Immature natural killer cell (primary cell): ENCODE measurements at regions not wholly inside any gene's neighbourhood (a gene's known extent, or its start where the extent isn't known, plus 50 kb on each side); places are given as distances from the start of the nearest gene placed in this dataset.
"Not testable (repeated sequence)": the region's sequence is repeated elsewhere in the genome, so short reads cannot be mapped to it uniquely, and the experiment has no call there.

Experiments
- DNase-seq, 3 donors: peaks; one replicate each; pipeline ENCODE4 v3.0.0; 2022; ENCODE audit warnings: mixed read lengths in 1 of 3
- H3K27ac Mint-ChIP-seq, 6 donors: one replicate each; pipeline ENCODE4 v1.8.0; 2020; ENCODE audit warnings: mixed read lengths in 6 of 6, mild to moderate bottlenecking in 5 of 6, inconsistent platforms in 4 of 6, moderate library complexity in 3 of 6
- H3K27me3 Mint-ChIP-seq, 3 donors: one replicate each; pipeline ENCODE4 v1.8.0; 2020 to 2021; ENCODE audit warnings: low read depth in 3 of 3, mild to moderate bottlenecking in 3 of 3, mixed read lengths in 3 of 3, moderate library complexity in 3 of 3, inconsistent platforms in 1 of 3
- H3K36me3 Mint-ChIP-seq, 3 donors: one replicate each; pipeline ENCODE4 v1.8.0; 2020; ENCODE audit warnings: mixed read lengths in 3 of 3, inconsistent platforms in 2 of 3, mild to moderate bottlenecking in 2 of 3
- H3K4me1 Mint-ChIP-seq, 2 donors: one replicate each; pipeline ENCODE4 v1.8.0; 2020; ENCODE audit warnings: inconsistent platforms in 2 of 2, mild to moderate bottlenecking in 2 of 2, mixed read lengths in 2 of 2, moderate library complexity in 1 of 2
- H3K4me3 Mint-ChIP-seq, 5 donors: one replicate each; pipeline ENCODE4 v1.8.0; 2020; ENCODE audit warnings: mild to moderate bottlenecking in 5 of 5, mixed read lengths in 5 of 5, inconsistent platforms in 3 of 5, moderate library complexity in 3 of 5
- H3K9me3 Mint-ChIP-seq, 6 donors: one replicate each; pipeline ENCODE4 v1.8.0; 2020; ENCODE audit warnings: mild to moderate bottlenecking in 6 of 6, mixed read lengths in 6 of 6, inconsistent platforms in 4 of 6, moderate library complexity in 3 of 6

DNA sequence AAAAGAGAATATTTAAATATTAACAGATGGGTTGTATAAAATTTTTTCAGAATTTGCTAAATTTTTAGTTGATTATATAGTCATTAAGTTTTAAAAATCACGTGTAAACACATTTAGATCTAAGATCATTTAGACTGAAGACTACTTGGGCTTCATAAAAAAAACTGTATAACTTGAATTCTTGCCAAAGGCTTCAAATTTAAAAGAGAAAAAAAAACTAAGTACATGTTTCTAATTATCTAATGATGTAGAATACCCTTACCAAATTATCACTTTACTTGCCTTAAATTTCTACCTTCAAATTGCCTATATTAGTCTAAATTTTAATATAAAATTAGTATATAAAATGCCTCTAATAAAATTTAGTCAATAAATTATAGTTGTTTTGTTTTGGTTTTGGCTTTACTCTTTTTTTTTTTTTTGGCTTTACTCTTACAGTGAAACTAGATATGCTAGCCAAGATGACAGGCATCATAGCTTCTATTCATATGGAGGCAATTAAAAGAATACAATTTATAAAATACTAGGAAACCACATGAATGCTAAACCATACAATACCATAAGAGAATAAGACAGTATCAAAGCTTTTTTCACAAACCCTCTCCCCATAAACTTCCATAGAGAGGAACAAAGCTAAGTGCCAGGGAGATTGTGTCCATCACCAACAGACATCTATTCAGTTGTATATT is 183.1 kb upstream of the KCNMB2 start:
- Mint-ChIP-seq H3K4me3 (no peak overlapping the region), H3K27me3 (peaks cover 6 to 10% (median 8%) of the 10 kb centered on the region in 3 donors), H3K27ac (no peak overlapping the region), H3K4me1 (peaks cover 12 to 13% of the 10 kb centered on the region in 2 donors), H3K9me3 (peaks cover 0 to 3% (median 0%) of the 10 kb centered on the region in 6 donors), H3K36me3 (peaks cover 0 to 3% (median 0%) of the 10 kb centered on the region in 3 donors)
- no peak for DNase-seq

DNA sequence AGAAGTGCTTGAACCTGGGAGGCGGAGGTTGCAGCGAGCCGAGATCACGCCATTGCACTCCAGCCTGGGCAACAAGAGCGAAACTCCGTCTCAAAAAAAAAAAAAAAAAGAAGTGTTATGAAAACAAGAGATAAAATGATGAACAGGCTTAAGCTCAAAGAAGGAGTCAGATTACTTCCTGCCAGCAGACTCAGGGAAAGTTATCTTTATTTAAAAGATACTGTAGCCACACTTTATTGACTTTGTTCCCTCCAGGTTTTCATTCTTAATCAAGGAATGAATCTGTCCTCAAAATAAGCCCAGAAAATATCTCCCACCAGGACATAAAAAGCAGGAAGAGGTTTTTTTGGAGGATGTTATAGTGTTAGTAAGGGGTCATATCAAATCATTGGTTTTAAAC is 176.5 kb upstream of the KCNMB2 start:
- peaks cover 3 to 10% (median 3%) of the 10 kb centered on the region in 3 donors for H3K27me3 Mint-ChIP-seq
- H3K27ac Mint-ChIP-seq: no peak overlapping the region
- H3K4me3 Mint-ChIP-seq: no peak overlapping the region
- H3K36me3 Mint-ChIP-seq: peaks cover 0 to 10% (median 9%) of the 10 kb centered on the region in 3 donors
- H3K9me3 Mint-ChIP-seq: peaks cover 6 to 20% (median 14%) of the 10 kb centered on the region in 6 donors
- no peaks in the 10 kb centered on the region for H3K4me1 Mint-ChIP-seq
- DNase-seq: no peak

DNA sequence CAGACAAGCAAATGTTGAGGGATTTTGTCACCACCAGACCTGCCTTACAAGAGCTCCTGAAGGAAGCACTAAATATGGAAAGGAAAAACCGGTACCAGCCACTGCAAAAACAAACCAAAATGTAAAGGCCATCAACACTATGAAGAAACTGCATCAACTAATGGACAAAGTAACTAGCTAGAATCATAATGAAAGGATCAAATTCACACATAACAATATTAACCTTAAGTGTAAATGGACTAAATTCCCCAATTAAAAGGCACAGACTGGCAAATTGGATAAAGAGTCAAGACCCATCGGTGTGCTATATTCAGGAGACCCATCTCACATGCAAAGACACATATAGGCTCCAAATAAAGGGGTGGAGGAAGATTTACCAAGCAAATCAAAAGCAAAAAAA is 173.2 kb upstream of the KCNMB2 start:
- not testable (repeated sequence) for H3K4me3 Mint-ChIP-seq

DNA sequence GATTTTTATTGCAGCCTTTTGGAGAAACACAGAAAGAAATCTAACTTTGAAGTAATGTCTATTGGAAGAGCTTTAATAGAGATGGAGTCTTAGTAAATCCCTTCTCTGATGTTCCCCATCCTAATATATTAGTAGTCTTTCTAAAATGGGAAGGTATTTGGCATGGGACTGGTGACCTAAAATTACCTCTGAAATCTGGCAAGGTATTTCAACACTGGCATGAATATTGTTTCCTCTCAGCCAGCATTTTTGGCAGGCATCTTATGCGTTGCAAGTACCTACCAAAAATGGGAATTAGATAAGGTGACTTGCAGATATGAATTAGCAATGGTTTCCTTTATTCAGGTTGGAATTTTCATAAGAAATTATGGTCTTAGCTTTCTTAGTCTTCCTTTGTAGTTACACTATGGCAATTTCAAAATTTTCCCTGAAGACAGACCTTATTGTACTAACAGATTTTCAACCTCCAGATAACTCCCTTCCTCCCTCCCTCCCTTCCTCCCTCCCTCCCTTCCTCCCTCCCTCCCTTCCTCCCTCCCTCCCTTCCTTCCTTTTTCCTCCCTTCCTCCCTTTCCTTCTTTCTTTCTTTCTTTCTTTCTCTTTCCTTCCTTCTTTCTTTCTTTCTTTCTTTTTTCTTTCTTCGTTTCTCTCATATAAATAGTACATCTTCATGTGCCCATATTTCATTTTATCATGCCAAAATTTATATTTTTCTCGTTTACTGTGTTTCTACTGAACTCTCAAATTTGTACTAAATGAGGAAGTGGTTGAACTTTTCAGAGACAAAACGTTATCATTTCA is 168.2 kb upstream of the KCNMB2 start:
- no peaks in the 10 kb centered on the region for H3K4me1 Mint-ChIP-seq
- H3K4me3 Mint-ChIP-seq: no peak overlapping the region
- peaks cover under 1 to 14% (median 11%) of the 10 kb centered on the region in 6 donors for H3K9me3 Mint-ChIP-seq
- DNase-seq: no peak
- H3K27ac Mint-ChIP-seq: no peak overlapping the region
- H3K27me3 Mint-ChIP-seq: peaks cover 3 to 13% (median 3%) of the 10 kb centered on the region in 3 donors
- H3K36me3 Mint-ChIP-seq: peaks cover 0 to 10% (median 3%) of the 10 kb centered on the region in 3 donors

More for the DNA sequence above, 173.2 kb upstream of the KCNMB2 start:
- not testable (repeated sequence) for H3K27me3 Mint-ChIP-seq, H3K4me1 Mint-ChIP-seq, H3K36me3 Mint-ChIP-seq, DNase-seq, H3K27ac Mint-ChIP-seq
- peaks cover 6 to 20% (median 16%) of the 10 kb centered on the region in 6 donors for H3K9me3 Mint-ChIP-seq

DNA sequence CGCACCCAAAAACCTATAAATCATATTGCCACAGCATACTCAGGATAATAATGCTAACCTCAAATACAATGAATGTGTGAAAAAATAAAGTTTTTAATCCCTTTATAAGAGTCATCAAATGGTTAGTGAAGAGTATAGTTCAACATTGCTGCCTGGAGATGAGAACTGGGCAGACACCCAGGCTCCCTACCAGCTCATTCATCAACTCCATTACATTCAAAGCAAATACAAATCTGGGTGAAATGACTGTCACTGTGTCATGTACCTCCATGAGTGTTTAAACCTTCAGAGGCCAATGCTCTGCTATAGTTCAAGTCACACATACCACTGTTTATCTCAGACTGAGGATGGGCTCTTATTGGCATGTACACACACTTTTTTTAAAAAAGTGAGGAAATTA is 167.2 kb upstream of the KCNMB2 start:
- Mint-ChIP-seq H3K4me1 (no peaks in the 10 kb centered on the region), H3K9me3 (peaks cover 0 to 5% (median 3%) of the 10 kb centered on the region in 6 donors), H3K27me3 (peaks cover 6 to 10% (median 6%) of the 10 kb centered on the region in 3 donors), H3K27ac (no peak overlapping the region), H3K36me3 (peaks cover 0 to 4% (median 0%) of the 10 kb centered on the region in 3 donors), H3K4me3 (no peak overlapping the region)
- DNase-seq: no peak

DNA sequence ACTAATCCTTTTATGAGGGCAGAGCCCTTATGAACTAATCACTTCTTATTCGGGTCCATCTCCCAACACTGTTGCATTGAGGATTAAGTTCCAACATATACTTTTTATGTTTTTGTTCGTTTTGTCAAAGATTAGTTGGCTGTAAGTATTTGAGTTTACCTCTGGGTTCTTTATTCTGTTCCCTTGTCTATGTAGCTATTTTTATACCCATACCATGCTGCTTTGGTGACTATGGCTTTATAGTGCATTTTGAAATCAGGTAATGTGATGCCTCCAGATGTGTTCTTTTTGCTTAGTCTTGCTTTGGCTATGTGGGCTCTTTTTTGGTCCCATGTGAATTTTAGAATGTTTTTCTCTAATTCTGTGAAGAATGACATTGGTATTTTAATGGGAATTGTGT is 166.4 kb upstream of the KCNMB2 start:
- no peaks in the 10 kb centered on the region for H3K4me1 Mint-ChIP-seq
- no peak overlapping the region for H3K4me3 Mint-ChIP-seq
- H3K27ac Mint-ChIP-seq: no peak overlapping the region
- DNase-seq: no peak
- H3K27me3 Mint-ChIP-seq: peaks cover 5 to 6% (median 5%) of the 10 kb centered on the region in 3 donors
- peaks cover 0 to 4% (median 0%) of the 10 kb centered on the region in 6 donors for H3K9me3 Mint-ChIP-seq
- no peaks in the 10 kb centered on the region for H3K36me3 Mint-ChIP-seq

DNA sequence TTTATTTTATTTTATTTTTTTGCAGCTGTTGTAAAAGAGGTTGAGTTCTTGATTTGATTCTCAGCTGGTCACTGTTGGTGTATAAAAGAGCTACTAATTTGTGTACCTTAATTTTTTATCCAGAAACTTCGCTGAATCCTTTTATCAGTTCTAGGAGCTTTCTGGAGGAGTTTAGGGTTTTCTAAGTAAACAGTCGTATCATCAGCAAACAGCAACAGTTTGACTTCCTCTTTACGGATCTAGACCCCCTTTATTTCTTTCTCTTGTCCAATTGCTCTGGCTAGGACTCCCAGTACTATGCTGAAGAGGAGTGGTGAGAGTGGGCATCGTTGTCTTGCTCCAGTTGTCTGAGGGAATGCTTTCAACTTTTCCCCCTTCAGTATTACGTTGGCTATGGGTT is 165.8 kb upstream of the KCNMB2 start:
- Mint-ChIP-seq H3K27ac (no peak overlapping the region), H3K4me3 (no peak overlapping the region), H3K9me3 (peaks cover 0 to 3% (median 0%) of the 10 kb centered on the region in 6 donors), H3K36me3 (no peaks in the 10 kb centered on the region), H3K4me1 (no peaks in the 10 kb centered on the region), H3K27me3 (peaks cover 2 to 6% (median 3%) of the 10 kb centered on the region in 3 donors)
- DNase-seq: no peak

DNA sequence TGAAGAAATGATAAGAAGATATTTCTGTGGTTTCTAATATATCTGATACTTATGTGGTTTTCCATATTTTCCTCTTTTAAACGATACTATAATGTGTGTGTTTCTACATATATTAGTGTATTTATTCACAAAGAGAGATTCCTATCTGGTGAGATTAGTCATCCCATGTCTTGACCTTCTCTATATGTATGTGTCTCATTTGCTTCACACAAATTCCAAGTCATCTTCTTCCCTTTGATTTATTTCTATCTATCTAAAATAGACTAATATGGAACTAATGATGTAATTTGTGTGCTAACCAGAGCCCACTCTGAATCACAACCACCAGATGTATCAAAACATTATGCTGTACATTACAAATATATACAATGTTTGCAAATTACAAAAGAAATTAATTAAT is 154.7 kb upstream of the KCNMB2 start:
- DNase-seq: no peak
- Mint-ChIP-seq H3K9me3 (no peaks in the 10 kb centered on the region), H3K27ac (no peak overlapping the region), H3K4me1 (no peaks in the 10 kb centered on the region), H3K27me3 (peaks cover 0 to 3% (median 2%) of the 10 kb centered on the region in 3 donors), H3K36me3 (no peaks in the 10 kb centered on the region), H3K4me3 (no peak overlapping the region)

DNA sequence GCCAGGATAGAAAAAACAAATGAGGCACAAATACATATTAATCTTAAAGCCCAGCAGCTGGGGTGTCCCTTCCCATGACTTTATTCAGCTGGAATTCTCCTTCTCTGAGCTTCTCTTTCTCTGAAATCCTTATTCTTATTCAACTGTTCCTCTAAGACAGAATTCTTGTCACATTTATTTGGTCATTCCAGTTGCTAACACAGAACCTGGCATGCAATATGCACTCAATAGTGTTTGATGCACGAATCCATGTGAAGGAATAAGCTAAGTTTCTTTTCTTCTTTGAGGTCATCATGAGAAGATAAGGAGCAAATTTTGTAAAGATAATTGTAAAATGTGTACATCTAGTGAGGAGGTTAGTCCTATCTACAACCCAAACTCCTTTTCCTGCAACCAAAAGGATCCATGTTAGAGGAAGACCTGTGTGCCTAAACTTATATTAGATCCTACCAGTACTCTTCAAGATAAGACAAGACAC is 154.2 kb upstream of the KCNMB2 start:
- Mint-ChIP-seq H3K27me3 (peaks cover 0 to 3% (median 3%) of the 10 kb centered on the region in 3 donors), H3K27ac (no peak overlapping the region), H3K9me3 (no peaks in the 10 kb centered on the region), H3K4me3 (no peak overlapping the region), H3K36me3 (no peaks in the 10 kb centered on the region), H3K4me1 (no peaks in the 10 kb centered on the region)
- no peak for DNase-seq

DNA sequence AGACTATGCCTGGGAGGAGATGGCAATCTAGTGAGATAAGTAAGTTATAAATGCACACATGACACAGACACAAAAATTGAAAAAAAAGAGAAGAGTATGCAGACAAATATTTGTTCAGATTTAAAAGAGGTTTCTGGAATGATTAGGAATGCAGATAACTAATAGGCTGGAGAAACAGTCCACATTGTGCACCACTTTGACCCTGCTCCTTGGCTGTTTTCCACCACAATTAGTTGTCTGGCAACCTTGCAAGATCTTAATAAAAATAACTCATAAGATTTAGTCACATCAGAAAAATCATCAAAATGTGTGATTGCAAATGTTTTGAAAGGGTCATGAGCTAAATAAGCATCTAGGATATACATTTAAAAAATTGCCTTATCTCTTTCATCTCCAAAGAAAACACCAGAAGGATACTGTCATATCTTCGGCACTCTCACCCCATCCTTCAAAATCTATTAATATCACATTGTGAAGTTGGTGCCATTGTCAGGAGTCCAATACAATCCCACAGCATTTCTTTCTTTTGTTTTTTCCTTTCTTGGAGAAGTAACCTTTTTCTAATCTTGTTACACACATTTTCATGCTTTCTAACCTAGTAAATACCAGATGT is 153.7 kb upstream of the KCNMB2 start:
- DNase-seq: no peak
- Mint-ChIP-seq H3K4me1 (no peaks in the 10 kb centered on the region), H3K9me3 (no peaks in the 10 kb centered on the region), H3K36me3 (no peaks in the 10 kb centered on the region), H3K27ac (no peak overlapping the region), H3K27me3 (peaks cover 0 to 3% (median 3%) of the 10 kb centered on the region in 3 donors), H3K4me3 (no peak overlapping the region)

DNA sequence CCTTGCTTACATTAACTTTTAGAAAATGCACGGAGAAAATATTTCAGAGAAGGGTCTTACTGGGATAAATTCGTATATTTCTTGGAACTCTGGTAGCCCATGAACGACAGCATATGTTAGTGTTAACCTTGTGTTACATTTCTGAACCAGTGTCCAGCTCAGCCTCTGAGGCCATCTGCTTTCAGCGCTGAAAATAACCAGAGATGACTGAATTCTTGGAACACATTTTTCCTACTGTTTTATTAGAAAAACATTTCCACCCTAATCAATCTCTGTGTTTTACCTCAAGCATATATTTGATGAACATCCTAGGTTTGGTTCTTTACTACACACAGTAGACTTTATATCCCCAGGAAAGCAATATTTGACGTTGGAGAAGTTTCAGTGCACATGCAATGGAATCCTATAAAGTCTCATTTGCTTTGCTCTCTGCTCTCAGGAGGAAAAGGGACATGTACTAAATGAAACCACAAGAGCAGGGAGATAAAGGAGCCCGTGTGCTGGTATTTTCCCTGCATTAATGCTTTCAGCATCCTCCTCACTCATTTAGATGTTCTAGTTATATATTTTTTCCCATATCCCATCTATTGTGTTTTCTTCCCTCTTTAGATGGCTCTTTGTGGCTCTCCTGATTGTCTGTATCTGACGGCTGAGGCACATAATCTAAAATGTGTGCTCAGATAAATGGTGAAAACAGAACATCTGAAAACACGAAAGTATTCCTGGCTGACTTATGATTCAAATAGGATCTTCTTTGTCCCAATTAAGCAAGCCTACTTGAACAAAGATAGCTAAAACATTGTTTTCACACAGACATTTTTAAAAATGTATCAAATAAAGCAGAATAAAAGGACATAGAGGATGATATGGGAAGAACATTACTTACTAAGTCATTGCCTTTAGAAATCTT is 151.7 kb upstream of the KCNMB2 start:
- Mint-ChIP-seq H3K27me3 (peaks cover 0 to 3% (median 2%) of the 10 kb centered on the region in 3 donors), H3K36me3 (no peaks in the 10 kb centered on the region), H3K4me3 (no peak overlapping the region), H3K9me3 (no peaks in the 10 kb centered on the region), H3K4me1 (no peaks in the 10 kb centered on the region), H3K27ac (no peak overlapping the region)
- DNase-seq: no peak

DNA sequence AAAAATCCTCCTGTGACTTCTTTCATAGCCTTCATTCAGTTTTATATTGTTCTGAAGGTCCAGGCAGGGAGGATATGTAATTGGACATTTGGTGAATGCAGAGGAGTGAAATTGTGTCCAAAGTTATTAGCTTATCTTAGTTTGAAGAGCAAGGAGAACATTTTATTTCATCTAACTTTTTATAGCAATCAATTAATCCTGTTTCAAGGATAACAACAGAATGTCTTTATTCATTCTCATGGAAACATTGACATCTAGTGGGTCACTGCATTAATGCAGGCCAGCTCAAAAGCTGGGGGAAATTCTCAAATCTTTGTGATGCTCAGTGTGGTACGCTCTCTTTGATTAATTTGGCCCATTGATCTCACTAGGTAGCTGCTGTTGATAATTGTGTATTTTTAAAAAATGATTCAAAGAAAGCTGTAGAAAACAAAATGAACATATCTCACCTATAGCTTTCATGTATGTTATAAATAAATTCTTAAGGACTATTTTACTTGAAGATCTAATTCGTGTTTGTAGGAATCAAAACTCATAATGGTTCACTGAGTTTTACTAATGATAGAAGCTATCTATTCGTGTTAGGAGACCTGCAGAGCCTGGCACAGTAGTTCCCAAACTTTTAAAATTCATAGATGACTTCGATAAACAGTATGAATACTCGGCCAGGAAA is 150.8 kb upstream of the KCNMB2 start:
- Mint-ChIP-seq H3K4me3 (no peak overlapping the region), H3K27me3 (peaks cover 0 to 3% (median 2%) of the 10 kb centered on the region in 3 donors), H3K36me3 (no peaks in the 10 kb centered on the region), H3K27ac (no peak overlapping the region), H3K9me3 (no peaks in the 10 kb centered on the region), H3K4me1 (no peaks in the 10 kb centered on the region)
- peak; percentile 13 to 25 (median 15) for DNase-seq

DNA sequence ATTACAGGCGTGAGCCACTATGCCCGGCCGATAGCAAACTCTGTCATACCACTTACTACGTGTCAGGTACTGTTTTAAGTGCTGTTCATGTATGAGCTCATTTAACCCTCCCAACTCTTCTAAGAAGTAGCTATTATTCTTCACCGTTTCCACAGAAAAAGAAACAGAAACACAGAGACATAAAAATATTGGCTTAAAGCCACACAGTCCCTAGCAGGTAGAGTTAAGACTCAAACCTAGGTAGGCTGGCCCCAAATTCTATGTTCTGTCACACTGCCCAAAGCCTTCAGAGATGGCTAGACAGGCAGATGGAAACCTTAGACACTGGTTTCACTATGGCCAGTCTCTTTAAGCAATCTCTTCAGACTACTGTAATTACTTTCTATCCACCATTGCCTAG is 149.8 kb upstream of the KCNMB2 start:
- Mint-ChIP-seq H3K36me3 (no peaks in the 10 kb centered on the region), H3K4me1 (no peaks in the 10 kb centered on the region), H3K4me3 (no peak overlapping the region), H3K9me3 (no peaks in the 10 kb centered on the region), H3K27me3 (peaks cover 0 to 3% (median 2%) of the 10 kb centered on the region in 3 donors), H3K27ac (no peak overlapping the region)
- no peak for DNase-seq
